H1 (cell line): ENCODE measurements at regions not wholly inside any gene's neighbourhood (a gene's known extent, or its start where the extent isn't known, plus 50 kb on each side); places are given as distances from the start of the nearest gene placed in this dataset.
A peak's percentile ranks its signal among the peaks of the same experiment; 100 is the strongest.

Experiments
- CTCF ChIA-PET: fragments of 300-600 bp; sonication (Branson Sonifier 250); formaldehyde crosslinking; loops from one replicate; lab custom pipeline; 2021; ENCODE audit not compliant: partially characterized antibody; lab: Charles Lee
- POLR2A ChIA-PET: fragments of 300-600 bp; sonication (Branson Sonifier 250); formaldehyde crosslinking; loops from one replicate; lab custom pipeline; 2021; ENCODE audit warnings: inconsistent platforms; ENCODE audit not compliant: partially characterized antibody; lab: Charles Lee
- DNase-seq, 2 experiments: peaks; one replicate each; pipeline versions ENCODE4 v3.0.0 to v3.0.0-alpha.2; 2010 to 2022; ENCODE audit warnings: low spot score in 2 of 2, low read depth in 1 of 2, mixed read lengths in 1 of 2
- FAIRE-seq: peaks from 2 replicates; lab custom pipeline; 2011; peaks lifted over from hg19 to GRCh38; lab: Jason Lieb, UNC
- H2AFZ ChIP-seq: 2 replicates; pipeline ENCODE4 v1.8.1; 2012; ENCODE audit warnings: low read length, inconsistent platforms
- H2AK5ac ChIP-seq: 2 replicates; pipeline ENCODE4 v1.6.1; 2013; ENCODE audit warnings: low read depth, low read length
- H2BK120ac ChIP-seq: replicated peaks from 2 replicates; pipeline ENCODE3; 2013; ENCODE audit warnings: low read depth, low read length, inconsistent platforms
- H2BK12ac ChIP-seq: 2 replicates; pipeline ENCODE4 v1.6.1; 2013; ENCODE audit warnings: low read depth, low read length
- H2BK15ac ChIP-seq: 2 replicates; pipeline ENCODE4 v1.6.1; 2013; ENCODE audit warnings: low read length
- H2BK20ac ChIP-seq: 2 replicates; pipeline ENCODE4 v1.6.1; 2013; ENCODE audit warnings: low read length
- H2BK5ac ChIP-seq: 2 replicates; pipeline ENCODE4 v1.6.1; 2013; ENCODE audit warnings: low read depth, low read length
- H3K14ac ChIP-seq: 2 replicates; pipeline ENCODE4 v1.6.1; 2013; ENCODE audit warnings: inconsistent platforms; ENCODE audit not compliant: insufficient read length
- H3K18ac ChIP-seq: 2 replicates; pipeline ENCODE4 v1.6.1; 2013; ENCODE audit warnings: low read length; ENCODE audit errors: extremely low read depth
- H3K23ac ChIP-seq: 2 replicates; pipeline ENCODE4 v1.6.1; 2013; ENCODE audit warnings: inconsistent platforms; ENCODE audit not compliant: insufficient read length
- H3K23me2 ChIP-seq: 2 replicates; pipeline ENCODE4 v1.6.1; 2013; ENCODE audit warnings: low read depth, low read length
- H3K27ac ChIP-seq: 2 replicates; pipeline ENCODE4 v1.6.1; 2011; ENCODE audit warnings: low read depth, low read length, inconsistent platforms
- H3K27me3 ChIP-seq, 4 experiments: replicated peaks in 1 of 4; 1 replicate in 1 of 4; 2 replicates in 3 of 4; pipeline versions ENCODE4 v1.6.1 to v1.8.1; 2011 to 2013; ENCODE audit warnings: low read length in 3 of 4, mild to moderate bottlenecking in 3 of 4, inconsistent platforms in 2 of 4, mixed read lengths in 2 of 4, moderate library complexity in 1 of 4; ENCODE audit not compliant: control insufficient read depth in 3 of 4, insufficient read depth in 3 of 4; ENCODE audit errors: extremely low read depth in 1 of 4
- H3K36me3 ChIP-seq, 4 experiments: 2 replicates each; pipeline versions ENCODE4 v1.6.1 to v1.8.1; 2011 to 2013; ENCODE audit warnings: mild to moderate bottlenecking in 4 of 4, low read length in 3 of 4, moderate library complexity in 2 of 4, control low read depth in 1 of 4, inconsistent platforms in 1 of 4; ENCODE audit not compliant: insufficient read depth in 4 of 4, control insufficient read depth in 2 of 4
- H3K4ac ChIP-seq: replicated peaks from 2 replicates; pipeline ENCODE3; 2013; ENCODE audit warnings: low read length, low read depth, mixed read lengths, inconsistent platforms; ENCODE audit not compliant: insufficient read length
- H3K4me1 ChIP-seq, 4 experiments: replicated peaks in 1 of 4; 1 replicate in 1 of 4; 2 replicates in 3 of 4; pipeline versions ENCODE4 v1.6.1 to v1.8.1; 2011 to 2013; ENCODE audit warnings: low read length in 3 of 4, inconsistent platforms in 2 of 4, mixed read lengths in 1 of 4; ENCODE audit not compliant: insufficient read depth in 4 of 4, control insufficient read depth in 3 of 4
- H3K4me2 ChIP-seq, 2 experiments: 2 replicates each; pipeline versions ENCODE4 v1.6.1 to v1.8.1; 2011 to 2013; ENCODE audit warnings: low read depth in 2 of 2, low read length in 2 of 2, control low read depth in 1 of 2, inconsistent platforms in 1 of 2, mild to moderate bottlenecking in 1 of 2; ENCODE audit not compliant: insufficient read depth in 1 of 2
- H3K4me3 ChIP-seq, 4 experiments: fragments of 200-600, 300-600 bp in 1 of 4; sonication (generic), shearing (Covaris generic), sonication (Bioruptor Twin) in 1 of 4; 2 replicates each; pipeline versions ENCODE4 v1.5.1 to v1.8.1; 2011 to 2016; ENCODE audit warnings: low read length in 4 of 4, low read depth in 3 of 4, control low read depth in 2 of 4, inconsistent platforms in 2 of 4, mild to moderate bottlenecking in 2 of 4, mixed read lengths in 1 of 4, moderate library complexity in 1 of 4; ENCODE audit not compliant: insufficient read depth in 2 of 4; ENCODE audit errors: extremely low read depth in 1 of 4
- H3K56ac ChIP-seq: replicated peaks from 2 replicates; pipeline ENCODE3; 2013; ENCODE audit warnings: low read depth, mild to moderate bottlenecking, mixed read lengths, low read length, inconsistent platforms; ENCODE audit not compliant: insufficient read length
- H3K79me1 ChIP-seq: 2 replicates; pipeline ENCODE4 v1.6.1; 2013; ENCODE audit warnings: low read depth, low read length, control low read depth
- H3K79me2 ChIP-seq, 2 experiments: 2 replicates each; pipeline versions ENCODE4 v1.6.1 to v1.8.1; 2012 to 2013; ENCODE audit warnings: low read length in 2 of 2, mild to moderate bottlenecking in 2 of 2, inconsistent platforms in 1 of 2; ENCODE audit not compliant: insufficient read depth in 2 of 2, control insufficient read depth in 1 of 2
- H3K9ac ChIP-seq, 4 experiments: replicated peaks in 1 of 4; 1 replicate in 1 of 4; 2 replicates in 3 of 4; pipeline versions ENCODE4 v1.6.1 to v1.8.1; 2011 to 2013; ENCODE audit warnings: low read depth in 3 of 4, low read length in 3 of 4, control low read depth in 2 of 4, mild to moderate bottlenecking in 2 of 4, moderate library complexity in 2 of 4, inconsistent platforms in 1 of 4; ENCODE audit errors: extremely low read depth in 1 of 4
- H3K9me3 ChIP-seq, 2 experiments: 2 replicates each; pipeline versions ENCODE4 v1.6.1 to v1.8.1; 2012 to 2013; ENCODE audit warnings: mild to moderate bottlenecking in 2 of 2, moderate library complexity in 2 of 2, control low read depth in 1 of 2, inconsistent platforms in 1 of 2, low read depth in 1 of 2, low read length in 1 of 2, mixed read lengths in 1 of 2; ENCODE audit not compliant: insufficient read depth in 2 of 2
- H4K20me1 ChIP-seq, 2 experiments: replicated peaks in 1 of 2; 2 replicates each; pipeline versions ENCODE3 to v1.8.1; 2011 to 2013; ENCODE audit warnings: inconsistent platforms in 2 of 2, low read length in 2 of 2, mild to moderate bottlenecking in 1 of 2; ENCODE audit not compliant: insufficient read depth in 2 of 2, control insufficient read depth in 1 of 2
- H4K5ac ChIP-seq: 2 replicates; pipeline ENCODE4 v1.6.1; 2013; ENCODE audit warnings: low read length, low read depth, mixed read lengths, inconsistent platforms; ENCODE audit not compliant: insufficient read length
- H4K8ac ChIP-seq: 2 replicates; pipeline ENCODE4 v1.8.0; 2013; ENCODE audit warnings: mild to moderate bottlenecking, moderate library complexity, low read length, inconsistent platforms; ENCODE audit not compliant: insufficient read depth; ENCODE audit errors: extremely low read depth
- H4K91ac ChIP-seq: replicated peaks from 2 replicates; pipeline ENCODE3; 2013; ENCODE audit warnings: low read length, mixed read lengths, inconsistent platforms; ENCODE audit not compliant: insufficient read length
- BRCA1 ChIP-seq: IDR thresholded peaks from 2 replicates; pipeline ENCODE4 v1.6.1; 2012; ENCODE audit warnings: low read depth, low read length, improper control_type of control experiment
- GTF2F1 ChIP-seq: IDR thresholded peaks from 2 replicates; pipeline ENCODE4 v1.6.1; 2012; ENCODE audit warnings: low read depth, low read length, improper control_type of control experiment, borderline replicate concordance
- MAFK ChIP-seq: IDR thresholded peaks from 2 replicates; pipeline ENCODE4 v1.6.1; 2012; ENCODE audit warnings: low read depth, mild to moderate bottlenecking, improper control_type of control experiment, low read length
- POU5F1 ChIP-seq: IDR thresholded peaks from 2 replicates; pipeline ENCODE4 v1.6.1; 2011; ENCODE audit warnings: low read depth, mild to moderate bottlenecking, low read length, moderate library complexity
- RXRA ChIP-seq: IDR thresholded peaks from 2 replicates; pipeline ENCODE4 v1.6.1; 2011; ENCODE audit warnings: low read depth, mild to moderate bottlenecking, low read length, moderate library complexity; ENCODE audit not compliant: insufficient read depth
- WGBS, 2 experiments: shearing (Covaris generic) in 1 of 2; methylation state at CpG; one replicate each; pipeline versions ENCODE4 v1.1.6 to v1.1.7; 2013 to 2015; ENCODE audit warnings: low lambda C conversion rate in 2 of 2, mixed read lengths in 2 of 2, inconsistent platforms in 1 of 2, low coverage in 1 of 2, missing lambda C conversion rate in 1 of 2; ENCODE audit not compliant: insufficient replicate concordance in 2 of 2, insufficient coverage in 1 of 2, insufficient read length in 1 of 2; ENCODE audit errors: extremely low coverage in 1 of 2, missing lambda C conversion rate in 1 of 2; 5-methylcytosine and 5-hydroxymethylcytosine counted together

GRCh38 chr6:146489468-146490151 lies 54.0 kb upstream of the RAB32 start:
- H3K79me2 ChIP-seq = no peaks in the 10 kb centered on the region
- no peaks in the 10 kb centered on the region; the same call in 1 of the 2 replicates for H3K23me2 ChIP-seq
- H3K27me3 ChIP-seq = no peaks in the 10 kb centered on the region
- DNase-seq = no peak
- 83% methylated on average over 3 of the region's 3 CpGs; no CpG with 5 or more reads in 1 of the 2 experiments for whole genome bisulfite sequencing, 2 experiments
- no peak overlapping the region for H3K4me2 ChIP-seq
- TF ChIP-seq MAFK (peak; percentile 47; the same call in 1 of the 2 replicates), RXRA (no peak), GTF2F1 (no peak), POU5F1 (no peak), BRCA1 (no peak)
- TF ChIP-seq, all 59 proteins: peak for 1
- Histone ChIP-seq H4K8ac (no peak overlapping the region), H2BK20ac (no peak overlapping the region), H3K27ac (no peak overlapping the region), H3K36me3 (no peaks in the 10 kb centered on the region), H2BK12ac (no peak overlapping the region), H4K5ac (no peak overlapping the region), H3K4ac (no peak overlapping the region), H4K91ac (no peak overlapping the region), H3K4me3 (no peak overlapping the region), H4K20me1 (no peaks in the 10 kb centered on the region), H3K4me1 (no peaks in the 10 kb centered on the region), H2BK120ac (no peak overlapping the region), H3K9ac (no peak overlapping the region), H3K56ac (no peak overlapping the region), H3K14ac (no peak overlapping the region), H3K23ac (no peak overlapping the region), H2BK5ac (no peak overlapping the region), H2BK15ac (no peak overlapping the region), H2AK5ac (no peak overlapping the region), H3K9me3 (no peaks in the 10 kb centered on the region), H3K79me1 (no peaks in the 10 kb centered on the region), H2AFZ (no peak overlapping the region), H3K18ac (no peak overlapping the region)
- ChIA-PET CTCF (no interaction called here), POLR2A (no interaction called here)
- FAIRE-seq = no peak
